GM13976 (cell line): ENCODE measurements at regions not wholly inside any gene's neighbourhood (a gene's known extent, or its start where the extent isn't known, plus 50 kb on each side); places are given as distances from the start of the nearest gene placed in this dataset.

ENCODE experiments used
- DNase-seq: peaks from one replicate; pipeline ENCODE4 v3.0.0; 2012; ENCODE audit warnings: low spot score
- CTCF ChIP-seq: IDR thresholded peaks from 2 replicates; pipeline ENCODE4 v1.5.1; 2012; ENCODE audit warnings: borderline replicate concordance, mild to moderate bottlenecking; ENCODE audit not compliant: insufficient read depth; ENCODE audit errors: extremely low read depth, missing control alignments, control extremely low read depth
- in situ Hi-C: fragments of 300-500 bp; cut with MboI; formaldehyde crosslinking; loops from one replicate; pipeline ENCODE4 v1.12.0; 2022; ENCODE audit warnings: low sequenced_read_pairs, mixed read lengths, inconsistent platforms; ENCODE audit not compliant: unreplicated experiment

GRCh38 chr20:60905919-60906318 lies 346.1 kb upstream of the CDH4 start:
- no peak for DNase-seq
- in situ Hi-C loops = no loop called here
- no peak for TF ChIP-seq CTCF

GRCh38 chr20:60906555-60906954 lies 345.5 kb upstream of the CDH4 start:
- TF ChIP-seq CTCF = no peak
- in situ Hi-C loops = no loop called here
- no peak for DNase-seq

- in situ Hi-C loops = no loop called here
- no peak for DNase-seq
- TF ChIP-seq CTCF = no peak
Measured at GRCh38 chr20:60913298-60913697, 338.8 kb upstream of the CDH4 start.

GRCh38 chr20:60921022-60921622 lies 330.9 kb upstream of the CDH4 start:
- DNase-seq = no peak
- in situ Hi-C loops = no loop called here
- TF ChIP-seq CTCF = no peak

GRCh38 chr20:60926831-60927230 lies 325.2 kb upstream of the CDH4 start:
- in situ Hi-C loops = no loop called here
- DNase-seq = no peak
- no peak for TF ChIP-seq CTCF

- in situ Hi-C loops = no loop called here
- TF ChIP-seq CTCF = no peak
- no peak for DNase-seq
Measured at GRCh38 chr20:60928341-60928740, 323.7 kb upstream of the CDH4 start.
